T-helper 1 cell treated with Interleukin-12 subunit alpha and Interleukin-12 subunit beta and Interleukin-4 antibody, amounts not matched to agents 30 μg/mL and 1 μg/mL, for 36 hours (primary cell): ENCODE measurements at regions not wholly inside any gene's neighbourhood (a gene's known extent, or its start where the extent isn't known, plus 50 kb on each side); places are given as distances from the start of the nearest gene placed in this dataset.

Experiments
- H3K27ac Mint-ChIP-seq: one replicate; pipeline ENCODE4 v1.8.0; 2021; ENCODE audit warnings: mild to moderate bottlenecking, mixed read lengths
- H3K27me3 Mint-ChIP-seq: one replicate; pipeline ENCODE4 v1.8.0; 2021; ENCODE audit warnings: low read depth, mixed read lengths
- H3K36me3 Mint-ChIP-seq: one replicate; pipeline ENCODE4 v1.8.0; 2021; ENCODE audit warnings: low read depth, mixed read lengths
- H3K4me1 Mint-ChIP-seq: one replicate; pipeline ENCODE4 v1.8.0; 2021; ENCODE audit warnings: low read depth, mixed read lengths
- H3K4me3 Mint-ChIP-seq: one replicate; pipeline ENCODE4 v1.8.0; 2021; ENCODE audit warnings: mild to moderate bottlenecking, moderate library complexity, mixed read lengths
- H3K9me3 Mint-ChIP-seq: one replicate; pipeline ENCODE4 v1.8.0; 2021; ENCODE audit warnings: mixed read lengths

DNA sequence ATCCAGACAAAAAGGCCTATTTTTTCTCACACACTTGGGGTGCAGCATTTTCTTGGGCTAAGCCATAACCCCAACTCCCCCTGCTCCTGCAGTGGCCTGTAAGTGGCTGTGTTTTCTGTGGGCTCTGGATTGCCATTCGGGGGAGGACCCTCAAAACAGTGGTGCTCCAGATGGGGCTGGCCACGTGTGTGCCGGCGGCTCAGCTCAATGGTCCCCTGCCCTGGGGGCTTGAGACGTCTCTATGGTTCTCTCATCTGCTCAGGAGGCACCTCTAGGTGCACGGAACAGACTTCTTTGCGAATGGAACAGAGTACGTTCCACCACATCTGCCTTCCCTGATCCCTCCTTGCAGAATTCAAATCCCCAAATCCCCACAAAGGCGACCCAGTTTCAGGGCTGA is 250.0 kb upstream of the SHH start:
- Mint-ChIP-seq H3K36me3 (no peaks in the 10 kb centered on the region), H3K27ac (no peak overlapping the region), H3K4me3 (no peak overlapping the region), H3K4me1 (no peaks in the 10 kb centered on the region), H3K9me3 (peaks cover 19% of the 10 kb centered on the region), H3K27me3 (no peaks in the 10 kb centered on the region)

DNA sequence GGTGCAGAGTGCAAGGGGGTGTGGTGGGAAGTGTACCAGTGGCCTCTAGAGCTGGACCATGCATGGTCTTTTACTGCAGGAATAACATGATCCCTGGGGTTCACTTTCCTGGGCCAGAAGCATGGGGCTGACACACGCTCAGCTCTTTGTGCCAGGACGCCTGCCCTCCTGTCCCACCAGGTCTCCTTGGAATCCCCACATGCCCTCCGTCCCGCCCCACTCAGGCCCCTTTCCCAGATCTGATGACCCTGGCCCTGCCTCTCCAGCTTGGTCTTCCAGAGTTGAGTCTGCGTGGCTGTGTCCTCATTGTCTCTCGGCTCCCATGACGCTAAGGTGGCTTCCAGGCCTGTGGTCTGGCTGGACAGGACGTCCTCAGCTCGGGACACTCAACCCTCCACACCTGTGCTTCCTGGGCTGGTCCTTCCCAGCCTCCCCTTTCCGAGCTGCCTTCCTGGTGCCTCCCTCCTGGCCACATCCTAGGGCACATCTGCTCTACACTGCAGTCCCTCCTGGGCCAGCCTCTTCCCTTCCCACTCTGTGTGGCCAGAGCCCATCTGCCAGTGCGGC is 249.5 kb upstream of the SHH start:
- Mint-ChIP-seq H3K4me3 (no peak overlapping the region), H3K4me1 (no peaks in the 10 kb centered on the region)

DNA sequence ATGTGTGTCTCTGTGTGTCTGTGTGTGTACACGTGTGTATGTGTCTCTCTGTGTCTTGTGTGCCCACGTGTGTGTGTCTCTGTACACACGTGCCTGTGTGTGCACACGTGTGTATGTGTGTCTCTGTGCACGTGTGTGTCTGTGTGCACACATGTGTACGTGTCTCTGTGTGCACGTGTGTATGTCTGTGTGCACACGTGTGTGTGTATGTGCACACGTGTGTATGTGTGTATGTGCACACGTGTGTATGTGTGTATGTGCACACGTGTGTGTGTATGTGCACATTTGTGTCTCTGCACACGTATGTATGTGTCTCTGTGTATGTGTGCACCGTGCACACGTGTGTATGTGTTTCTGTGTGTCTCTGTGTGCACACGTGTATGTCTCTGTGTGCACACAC is 248.7 kb upstream of the SHH start:
- Mint-ChIP-seq H3K9me3 (peaks cover 19% of the 10 kb centered on the region), H3K27ac (no peak overlapping the region), H3K4me3 (no peak overlapping the region), H3K36me3 (no peaks in the 10 kb centered on the region), H3K4me1 (no peaks in the 10 kb centered on the region), H3K27me3 (no peaks in the 10 kb centered on the region)

More for the DNA sequence above, 249.5 kb upstream of the SHH start:
- H3K9me3 Mint-ChIP-seq = peaks cover 19% of the 10 kb centered on the region
- H3K27me3 Mint-ChIP-seq = no peaks in the 10 kb centered on the region
- H3K27ac Mint-ChIP-seq = no peak overlapping the region
- H3K36me3 Mint-ChIP-seq = no peaks in the 10 kb centered on the region

DNA sequence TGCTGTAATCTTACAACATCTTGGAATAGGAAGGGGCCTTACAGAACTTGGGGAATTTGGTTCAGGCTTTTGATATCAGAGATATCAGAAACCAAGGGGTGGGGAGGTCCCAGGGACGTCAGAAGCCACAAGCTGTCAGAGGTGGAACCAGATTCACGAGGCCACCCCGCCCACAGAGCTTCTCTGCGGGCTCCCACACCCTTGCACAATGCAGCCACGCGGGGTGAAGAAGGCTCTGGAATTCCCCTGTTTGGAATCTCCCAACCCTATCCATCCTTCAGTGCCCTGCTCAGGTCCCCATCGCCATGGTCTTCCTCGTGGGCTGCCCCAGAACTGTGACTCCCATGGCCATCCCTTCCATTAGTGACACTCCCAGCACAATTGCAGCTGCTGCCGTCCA is 247.1 kb upstream of the SHH start:
- no peak overlapping the region for H3K4me3 Mint-ChIP-seq
- H3K27me3 Mint-ChIP-seq = no peaks in the 10 kb centered on the region
- no peaks in the 10 kb centered on the region for H3K36me3 Mint-ChIP-seq
- H3K4me1 Mint-ChIP-seq = no peaks in the 10 kb centered on the region
- H3K9me3 Mint-ChIP-seq = peaks cover 19% of the 10 kb centered on the region
- H3K27ac Mint-ChIP-seq = no peak overlapping the region

DNA sequence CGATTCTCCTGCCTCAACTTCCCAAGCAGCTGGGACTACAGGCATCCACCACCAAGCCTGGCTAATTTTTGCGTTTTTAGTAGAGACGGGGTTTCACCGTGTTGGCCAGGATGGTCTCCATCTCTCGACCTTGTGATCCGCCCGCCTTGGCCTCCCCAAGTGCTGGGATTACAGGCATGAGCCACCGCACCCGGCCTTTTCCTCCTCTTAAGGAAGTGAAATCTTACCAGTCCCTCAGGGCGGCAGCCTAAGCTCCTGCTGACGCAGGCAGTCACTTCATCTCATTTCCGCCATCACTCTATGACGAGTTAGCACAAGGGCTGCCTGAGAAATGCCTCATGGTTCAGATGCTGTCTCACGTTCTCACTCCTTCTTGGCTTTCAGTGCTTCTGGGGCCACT is 246.0 kb upstream of the SHH start:
- H3K27me3 Mint-ChIP-seq = no peaks in the 10 kb centered on the region
- H3K4me1 Mint-ChIP-seq = no peaks in the 10 kb centered on the region
- no peak overlapping the region for H3K27ac Mint-ChIP-seq
- peaks cover 19% of the 10 kb centered on the region for H3K9me3 Mint-ChIP-seq
- no peaks in the 10 kb centered on the region for H3K36me3 Mint-ChIP-seq
- H3K4me3 Mint-ChIP-seq = no peak overlapping the region

DNA sequence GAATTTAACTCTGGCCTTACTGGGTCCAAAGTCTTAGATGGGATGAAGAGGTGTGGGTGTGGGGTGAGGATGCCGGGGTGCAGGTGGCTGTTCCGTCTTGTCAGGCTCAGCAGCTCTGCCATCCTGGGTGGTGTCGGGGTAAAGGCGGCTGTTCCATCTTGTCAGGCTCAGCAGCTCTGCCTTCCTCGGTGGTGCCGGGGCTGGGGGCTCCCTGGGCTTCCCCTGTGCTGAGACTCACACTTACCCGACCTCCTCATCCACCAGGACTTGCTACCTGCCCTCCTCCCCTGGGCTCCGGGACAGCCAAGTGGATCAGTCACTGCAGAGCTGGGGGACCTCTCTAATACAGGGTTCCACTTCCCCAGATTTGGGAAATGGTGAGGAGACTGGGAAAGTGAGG is 244.3 kb upstream of the SHH start:
- no peaks in the 10 kb centered on the region for H3K4me1 Mint-ChIP-seq
- no peak overlapping the region for H3K4me3 Mint-ChIP-seq
- H3K27ac Mint-ChIP-seq = no peak overlapping the region
- H3K9me3 Mint-ChIP-seq = peaks cover 15% of the 10 kb centered on the region
- no peaks in the 10 kb centered on the region for H3K36me3 Mint-ChIP-seq
- no peaks in the 10 kb centered on the region for H3K27me3 Mint-ChIP-seq

DNA sequence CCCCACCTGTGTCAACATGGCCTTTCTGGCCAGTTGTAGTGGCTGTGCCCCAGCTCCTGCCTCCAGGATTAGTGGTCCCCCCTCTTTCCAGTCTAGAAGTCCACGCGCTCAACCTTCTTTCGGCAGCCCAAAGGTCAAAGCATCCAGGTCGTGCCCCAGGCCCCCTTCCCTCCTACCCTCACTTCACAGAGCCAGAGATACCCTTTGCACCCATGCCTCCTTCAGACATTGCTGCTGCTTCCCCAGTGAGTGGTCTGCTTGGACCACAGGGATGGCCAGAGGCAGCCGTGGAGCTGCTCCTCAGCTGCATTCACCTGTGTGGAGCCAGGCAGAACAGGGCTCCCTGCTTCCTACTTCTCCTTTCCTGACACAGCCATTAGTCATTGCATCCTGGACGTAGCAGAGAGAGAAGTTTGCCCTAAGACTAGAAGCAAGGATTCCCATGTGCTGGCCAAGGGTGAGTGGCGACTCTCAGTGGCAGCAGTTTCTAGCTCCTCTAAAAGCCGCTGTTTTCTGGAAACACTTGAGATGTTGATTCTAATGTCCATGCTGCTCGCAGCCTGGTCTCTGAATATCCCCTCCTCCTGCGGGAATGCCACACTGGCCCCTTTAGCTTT is 243.1 kb upstream of the SHH start:
- Mint-ChIP-seq H3K27ac (no peak overlapping the region), H3K4me1 (no peaks in the 10 kb centered on the region)

DNA sequence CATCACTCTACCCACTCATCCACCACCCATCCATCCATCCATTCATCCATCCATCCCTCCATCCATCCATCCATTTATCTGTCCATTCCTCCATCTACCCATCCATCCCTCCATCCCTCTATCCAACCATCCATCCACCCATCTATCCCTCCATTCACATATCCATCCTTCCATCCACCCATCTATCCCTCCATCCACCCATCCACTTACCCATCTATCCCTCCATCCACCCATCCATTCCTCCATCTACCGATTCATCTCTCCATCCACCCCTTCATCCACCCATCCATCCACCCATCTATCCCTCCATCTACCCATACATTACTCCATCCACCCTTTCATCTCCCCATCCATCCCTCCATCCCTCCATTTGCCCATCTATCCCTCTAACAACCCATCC is 239.6 kb upstream of the SHH start:
- Mint-ChIP-seq H3K9me3 (no peaks in the 10 kb centered on the region), H3K27me3 (no peaks in the 10 kb centered on the region), H3K27ac (no peak overlapping the region), H3K4me3 (no peak overlapping the region), H3K36me3 (no peaks in the 10 kb centered on the region), H3K4me1 (no peaks in the 10 kb centered on the region)

More for the DNA sequence above, 243.1 kb upstream of the SHH start:
- Mint-ChIP-seq H3K9me3 (peaks cover 4% of the 10 kb centered on the region), H3K36me3 (no peaks in the 10 kb centered on the region), H3K4me3 (no peak overlapping the region), H3K27me3 (no peaks in the 10 kb centered on the region)

DNA sequence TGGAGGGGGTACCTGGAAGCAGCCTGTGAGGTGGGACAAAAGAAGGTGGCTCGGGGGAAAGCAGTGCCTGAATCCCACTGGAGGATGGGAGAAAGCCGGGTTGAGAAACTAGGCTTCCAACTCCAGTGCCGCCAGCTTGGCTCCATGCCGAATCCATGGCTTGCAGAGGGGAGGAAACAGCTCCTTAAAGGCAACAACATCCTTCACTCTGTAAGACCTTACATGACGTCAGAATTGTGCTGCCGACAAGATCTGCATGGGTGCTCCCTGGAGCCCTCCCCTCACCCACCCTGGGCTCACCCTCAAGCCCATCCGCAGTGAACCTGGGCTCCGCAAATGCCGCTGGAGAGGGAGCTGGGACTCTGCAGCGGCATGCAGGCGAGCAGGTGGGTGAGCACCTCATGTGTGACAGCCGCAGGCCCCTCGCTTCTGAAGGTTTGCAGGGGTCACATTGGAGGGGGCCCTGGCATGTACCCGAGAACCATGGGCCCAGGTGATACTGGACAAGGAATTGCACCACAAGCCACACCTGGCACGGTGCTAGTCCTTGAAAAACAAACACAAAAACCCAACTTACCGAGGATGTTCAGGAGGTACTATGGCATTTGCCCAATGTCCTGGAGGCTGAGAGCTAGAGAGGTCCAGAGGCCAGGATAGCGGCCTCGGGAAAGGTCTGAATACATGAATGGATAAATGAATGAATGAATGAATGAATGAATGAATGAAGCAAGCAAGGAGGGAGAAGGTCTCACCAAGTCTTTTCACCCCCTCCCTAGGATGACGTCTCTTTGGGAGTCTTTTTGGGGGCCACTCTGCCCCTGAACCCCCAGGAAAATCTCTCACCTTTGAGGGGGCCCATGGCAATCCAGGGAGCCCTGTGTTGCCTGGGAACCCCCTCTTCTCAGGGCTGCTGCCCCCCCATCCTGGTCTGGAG is 238.6 kb upstream of the SHH start:
- no peaks in the 10 kb centered on the region for H3K27me3 Mint-ChIP-seq
- H3K9me3 Mint-ChIP-seq = no peaks in the 10 kb centered on the region
- no peak overlapping the region for H3K27ac Mint-ChIP-seq
- no peaks in the 10 kb centered on the region for H3K36me3 Mint-ChIP-seq
- no peaks in the 10 kb centered on the region for H3K4me1 Mint-ChIP-seq
- no peak overlapping the region for H3K4me3 Mint-ChIP-seq

DNA sequence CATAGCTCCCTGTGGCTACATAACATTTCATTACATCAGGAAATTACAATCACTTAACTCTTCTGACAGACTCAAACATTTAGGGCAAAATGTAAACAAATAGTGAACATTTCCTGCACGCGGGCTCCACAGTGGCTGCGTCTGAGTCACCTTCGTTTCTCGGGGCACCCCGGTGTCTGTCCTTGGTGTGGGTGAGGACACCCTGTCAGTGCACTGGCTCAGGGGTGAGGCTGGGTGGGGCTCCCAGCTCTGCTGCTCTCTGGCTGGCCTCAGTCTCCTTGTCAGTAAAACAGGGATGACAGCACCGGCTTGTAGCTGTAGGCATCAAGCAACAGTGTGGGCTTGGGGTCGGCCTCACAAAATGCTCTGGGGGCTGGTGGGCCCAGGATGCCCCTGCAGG is 237.1 kb upstream of the SHH start:
- no peaks in the 10 kb centered on the region for H3K4me1 Mint-ChIP-seq
- H3K9me3 Mint-ChIP-seq = no peaks in the 10 kb centered on the region
- no peak overlapping the region for H3K27ac Mint-ChIP-seq
- H3K4me3 Mint-ChIP-seq = no peak overlapping the region
- no peaks in the 10 kb centered on the region for H3K27me3 Mint-ChIP-seq
- no peaks in the 10 kb centered on the region for H3K36me3 Mint-ChIP-seq

DNA sequence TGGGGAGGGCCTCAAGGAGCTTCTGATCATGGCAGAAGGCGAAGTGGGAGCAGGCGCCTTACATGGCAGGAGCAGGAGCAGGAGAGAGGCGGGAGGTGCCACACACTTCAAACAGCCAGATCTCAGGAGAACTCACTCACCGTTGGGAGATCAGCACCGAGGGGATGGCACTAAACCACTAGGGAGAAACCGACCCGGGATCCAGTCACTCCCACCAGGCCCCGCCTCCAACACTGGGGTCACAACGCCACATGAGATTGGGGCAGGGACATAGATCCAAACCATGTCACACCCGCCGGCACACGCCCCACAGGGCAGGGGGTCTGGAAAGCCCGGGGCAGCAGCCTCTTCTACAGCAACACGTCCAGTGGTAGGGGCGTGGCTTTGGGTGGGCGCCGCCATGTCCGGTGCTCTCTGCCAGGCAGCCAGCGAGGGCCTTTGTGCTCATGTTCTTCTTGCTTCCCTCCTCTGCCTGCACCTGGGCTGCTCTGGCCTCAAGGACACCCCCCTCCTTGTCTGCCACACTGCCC is 233.8 kb upstream of the SHH start:
- Mint-ChIP-seq H3K4me1 (no peaks in the 10 kb centered on the region), H3K27me3 (no peaks in the 10 kb centered on the region), H3K9me3 (no peaks in the 10 kb centered on the region), H3K36me3 (no peaks in the 10 kb centered on the region), H3K4me3 (no peak overlapping the region), H3K27ac (no peak overlapping the region)

DNA sequence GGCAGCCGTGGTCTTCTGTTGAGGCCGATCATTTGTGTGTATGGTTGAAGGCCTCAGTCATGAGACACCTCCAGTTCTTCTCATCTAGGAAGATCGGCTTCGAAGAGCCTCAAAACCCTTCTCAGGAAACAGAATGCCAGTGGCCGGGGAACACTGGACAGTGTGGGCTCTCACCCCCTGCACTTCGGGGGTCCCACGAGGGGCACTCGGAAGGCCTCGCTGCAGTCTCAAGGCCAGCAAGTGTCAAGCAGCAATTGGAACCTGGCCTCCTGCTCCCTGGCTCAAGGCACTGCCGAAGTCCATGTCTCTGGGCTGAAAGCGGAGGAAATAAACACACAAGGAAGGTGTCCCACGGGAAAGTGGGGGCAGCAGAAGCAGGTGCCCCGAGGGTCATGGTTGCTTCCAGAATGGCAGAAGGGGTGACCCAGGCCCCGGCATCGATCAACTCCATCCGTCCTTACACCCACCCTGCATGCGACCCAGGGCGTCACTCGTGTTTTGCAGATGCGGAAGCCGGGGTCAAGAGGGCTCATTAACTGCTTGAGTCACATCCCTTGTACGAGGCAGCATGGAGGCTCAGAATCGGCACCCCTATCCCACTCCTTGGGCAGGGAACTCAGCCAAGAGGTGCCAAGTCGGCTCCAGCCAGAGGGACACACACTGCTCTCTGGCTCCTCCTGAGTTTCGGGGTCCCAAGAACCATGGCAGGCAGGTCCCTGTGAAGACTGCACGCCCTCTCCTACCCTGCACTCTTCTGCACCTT is 231.3 kb upstream of the SHH start:
- H3K4me1 Mint-ChIP-seq = no peaks in the 10 kb centered on the region
- H3K36me3 Mint-ChIP-seq = no peaks in the 10 kb centered on the region
- no peak overlapping the region for H3K27ac Mint-ChIP-seq
- H3K27me3 Mint-ChIP-seq = no peaks in the 10 kb centered on the region
- H3K9me3 Mint-ChIP-seq = no peaks in the 10 kb centered on the region
- no peak overlapping the region for H3K4me3 Mint-ChIP-seq

DNA sequence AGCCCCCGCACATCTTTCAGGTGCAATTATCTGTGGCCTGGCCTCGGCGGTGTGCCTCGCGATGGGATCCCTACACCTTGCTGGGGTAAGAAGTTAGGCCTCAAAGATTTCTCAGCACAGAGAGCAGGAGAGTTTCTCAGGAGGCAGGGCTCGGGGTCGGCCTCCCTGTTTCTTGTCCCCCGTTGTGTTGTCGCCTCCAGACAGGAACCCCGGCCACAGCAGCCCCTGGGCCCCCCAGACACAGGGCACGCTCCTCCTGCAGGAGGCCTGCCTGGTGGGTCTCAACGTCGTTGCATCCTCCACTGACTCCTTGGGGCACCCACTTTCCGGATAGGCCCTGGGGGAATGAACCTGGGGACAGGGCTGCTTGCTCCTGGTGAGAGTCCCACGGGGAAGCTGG is 229.1 kb upstream of the SHH start:
- Mint-ChIP-seq H3K27me3 (no peaks in the 10 kb centered on the region), H3K27ac (no peak overlapping the region), H3K4me3 (no peak overlapping the region), H3K4me1 (no peaks in the 10 kb centered on the region), H3K36me3 (no peaks in the 10 kb centered on the region), H3K9me3 (no peaks in the 10 kb centered on the region)

DNA sequence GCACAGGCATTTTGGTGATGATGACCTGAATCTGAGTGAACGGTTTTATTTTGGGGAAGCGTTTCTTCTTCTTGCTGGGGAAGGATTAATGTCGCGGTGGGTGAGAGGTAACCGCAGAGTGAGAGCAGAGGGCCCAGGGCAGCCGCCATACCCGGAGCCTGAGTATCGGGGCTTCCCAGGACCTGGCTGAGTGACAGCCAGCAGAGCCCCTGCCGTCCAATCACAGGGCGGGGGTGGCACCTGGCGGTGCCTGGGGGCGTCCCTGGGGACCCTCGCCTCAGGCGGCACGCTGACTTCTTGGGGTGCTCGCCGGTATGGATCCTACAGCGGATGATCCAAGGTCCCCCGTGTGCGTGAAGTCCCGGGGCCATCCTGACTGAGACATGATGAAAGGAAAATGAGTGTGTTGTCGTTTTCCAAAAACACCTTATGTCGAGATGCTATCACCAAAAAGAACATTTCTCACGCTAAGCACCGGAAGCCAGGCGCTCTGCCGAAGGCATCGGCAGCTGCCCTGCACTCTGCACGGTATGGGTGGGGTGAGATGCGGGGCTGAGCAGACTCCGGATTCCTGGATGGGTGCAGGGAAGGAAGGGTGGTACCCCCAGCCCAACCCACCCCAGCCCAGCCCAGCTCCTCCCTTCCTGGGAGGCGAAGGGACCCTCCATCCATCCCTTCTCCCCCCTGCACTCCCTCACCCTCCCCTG is 227.9 kb upstream of the SHH start:
- Mint-ChIP-seq H3K9me3 (no peaks in the 10 kb centered on the region), H3K27me3 (no peaks in the 10 kb centered on the region), H3K4me1 (no peaks in the 10 kb centered on the region), H3K36me3 (no peaks in the 10 kb centered on the region), H3K27ac (no peak overlapping the region), H3K4me3 (no peak overlapping the region)
